Activated T-cell treated with anti-CD3 and anti-CD28 coated beads for 4 hours (primary cell): ENCODE measurements at regions not wholly inside any gene's neighbourhood (a gene's known extent, or its start where the extent isn't known, plus 50 kb on each side); places are given as distances from the start of the nearest gene placed in this dataset.

Experiments
- DNase-seq: peaks from one replicate; pipeline ENCODE4 v3.0.0-alpha.2; 2020

- no peak for DNase-seq
Measured at GRCh38 chr3:116849261-116849688, 139.7 kb downstream of the TUSC7 start.

GRCh38 chr3:116852803-116853202 is 143.2 kb downstream of the TUSC7 start:
- no peak for DNase-seq

GRCh38 chr3:116863270-116863770 is 153.7 kb downstream of the TUSC7 start:
- DNase-seq: no peak

GRCh38 chr3:116863822-116864589 is 154.4 kb downstream of the TUSC7 start:
- no peak for DNase-seq

- DNase-seq: no peak
Measured at GRCh38 chr3:116864590-116864927, 155.0 kb downstream of the TUSC7 start.

GRCh38 chr3:116870379-116870778 is 160.8 kb downstream of the TUSC7 start:
- DNase-seq: no peak

GRCh38 chr3:116871905-116872304 is 162.3 kb downstream of the TUSC7 start:
- DNase-seq: no peak

GRCh38 chr3:116872688-116873087 is 163.1 kb downstream of the TUSC7 start:
- DNase-seq: no peak

- DNase-seq: no peak
Measured at GRCh38 chr3:116873142-116873541, 163.6 kb downstream of the TUSC7 start.

DNA sequence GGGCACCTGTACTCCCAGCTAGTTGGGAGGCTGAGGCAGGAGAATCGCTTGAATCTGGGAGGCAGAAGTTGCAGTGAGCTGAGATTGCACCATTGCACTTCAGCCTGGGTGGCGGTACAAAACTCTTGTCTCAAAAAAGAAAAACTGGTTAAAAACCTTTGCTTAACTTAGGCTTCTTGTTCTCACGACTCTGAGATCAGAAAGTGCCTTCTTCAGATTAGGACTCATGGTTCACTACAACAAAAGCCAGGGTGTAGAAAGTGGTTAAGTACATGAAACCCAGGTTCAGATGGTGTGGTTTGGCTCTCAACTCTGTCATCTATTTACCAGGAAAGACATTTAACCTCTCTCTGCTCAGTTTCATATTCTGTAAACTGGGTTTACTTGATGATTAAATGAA is 168.4 kb downstream of the TUSC7 start:
- DNase-seq: no peak

- DNase-seq: no peak
Measured at GRCh38 chr3:116886202-116886893, 176.8 kb downstream of the TUSC7 start.

GRCh38 chr3:116896116-116896515 is 186.5 kb downstream of the TUSC7 start:
- no peak for DNase-seq

GRCh38 chr3:116897382-116897781 is 187.8 kb downstream of the TUSC7 start:
- DNase-seq: no peak

DNA sequence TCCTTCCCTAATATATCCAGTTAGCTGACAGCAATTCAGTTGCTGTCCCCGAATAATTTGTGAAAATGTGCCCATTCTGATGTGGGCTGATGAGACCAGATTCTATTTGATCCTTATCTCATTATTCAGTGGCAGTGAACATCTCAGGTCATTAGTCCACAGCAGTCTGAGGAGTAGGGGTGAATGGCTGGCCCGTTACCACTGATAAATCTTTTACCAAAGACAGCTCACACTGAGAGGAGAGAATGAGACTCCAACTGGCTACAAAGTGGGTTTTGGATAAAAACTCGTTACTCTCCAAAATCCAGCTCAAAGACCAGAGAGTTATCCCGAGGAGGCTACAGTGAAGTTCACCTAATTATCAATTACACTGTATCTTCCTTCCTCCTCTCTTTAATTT is 189.7 kb downstream of the TUSC7 start:
- DNase-seq: no peak

DNA sequence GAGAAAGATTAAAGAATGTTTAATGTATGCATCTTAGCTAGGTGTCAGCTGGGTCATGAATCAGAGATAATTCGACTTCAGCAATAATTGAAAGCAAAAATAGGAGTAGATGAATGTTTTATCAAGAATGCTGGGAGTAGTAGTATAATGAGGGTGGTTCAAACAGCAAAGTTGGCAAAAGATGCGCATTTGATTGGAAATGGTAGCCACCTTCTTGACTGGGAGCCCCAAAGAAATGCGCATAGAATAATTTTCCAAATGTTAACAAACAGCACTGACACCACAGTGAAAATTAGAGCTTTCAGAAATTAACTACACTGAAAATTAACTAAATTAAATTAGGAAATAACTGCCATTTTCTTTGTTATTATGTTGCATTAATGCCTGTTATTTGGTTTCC is 195.8 kb downstream of the TUSC7 start:
- DNase-seq: no peak

GRCh38 chr3:116905794-116906193 is 196.2 kb downstream of the TUSC7 start:
- DNase-seq: no peak

GRCh38 chr3:116912116-116912515 is 202.5 kb downstream of the TUSC7 start:
- DNase-seq: no peak

DNA sequence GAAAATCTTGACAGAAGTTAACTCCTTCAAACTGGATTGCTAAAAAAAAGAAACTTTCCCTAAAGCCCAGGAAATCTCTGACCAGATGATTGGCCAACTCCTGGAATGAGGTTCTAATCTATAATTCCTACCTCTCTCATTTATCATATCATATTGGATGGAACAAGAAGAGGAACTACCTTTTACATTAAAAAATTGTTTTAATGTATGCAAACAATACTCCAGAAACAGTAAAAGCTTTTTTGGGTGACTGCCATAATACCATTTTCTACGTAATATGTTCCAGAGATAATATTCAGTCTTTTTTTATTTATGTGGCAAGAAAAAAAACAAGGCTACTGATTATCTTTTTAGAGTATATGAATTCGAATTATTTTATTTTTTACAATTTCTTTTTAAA is 204.4 kb downstream of the TUSC7 start:
- no peak for DNase-seq

- DNase-seq: no peak
Measured at GRCh38 chr3:116916836-116917235, 207.3 kb downstream of the TUSC7 start.

DNA sequence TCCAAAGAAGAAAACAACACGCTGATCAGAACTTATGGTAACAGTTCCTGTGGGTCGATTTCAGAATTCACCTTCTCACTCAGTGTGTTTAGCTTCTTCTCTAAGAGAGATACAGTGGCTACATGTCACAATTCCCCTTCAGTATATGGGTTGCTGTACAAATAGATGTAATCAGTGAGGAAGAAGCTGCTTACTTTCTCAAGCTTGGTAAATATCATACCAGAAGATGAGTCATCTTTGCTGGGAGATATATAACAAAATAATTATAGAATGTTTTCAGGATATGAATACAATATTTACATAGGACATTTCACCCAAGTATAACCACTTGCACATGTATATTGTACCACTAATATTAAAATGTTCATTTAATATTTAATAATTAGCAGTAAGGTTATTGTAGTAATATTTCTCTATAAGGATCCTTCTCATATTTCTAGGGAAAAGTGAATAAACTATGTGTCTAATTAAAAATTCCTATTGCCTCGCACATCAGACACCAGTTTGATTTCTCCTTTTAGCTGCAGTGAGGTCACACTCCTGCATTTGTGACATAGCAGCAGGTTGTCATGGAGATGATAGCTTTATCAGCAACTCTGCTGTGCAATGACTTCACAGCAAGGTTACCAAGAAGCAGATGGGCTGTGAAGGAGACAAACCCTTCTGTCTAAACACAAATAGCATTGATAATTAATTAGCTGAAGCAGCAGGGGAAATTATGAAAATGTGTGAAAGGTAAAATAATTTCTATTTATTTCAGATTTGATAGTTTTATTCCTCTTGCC is 211.4 kb downstream of the TUSC7 start:
- no peak for DNase-seq

DNA sequence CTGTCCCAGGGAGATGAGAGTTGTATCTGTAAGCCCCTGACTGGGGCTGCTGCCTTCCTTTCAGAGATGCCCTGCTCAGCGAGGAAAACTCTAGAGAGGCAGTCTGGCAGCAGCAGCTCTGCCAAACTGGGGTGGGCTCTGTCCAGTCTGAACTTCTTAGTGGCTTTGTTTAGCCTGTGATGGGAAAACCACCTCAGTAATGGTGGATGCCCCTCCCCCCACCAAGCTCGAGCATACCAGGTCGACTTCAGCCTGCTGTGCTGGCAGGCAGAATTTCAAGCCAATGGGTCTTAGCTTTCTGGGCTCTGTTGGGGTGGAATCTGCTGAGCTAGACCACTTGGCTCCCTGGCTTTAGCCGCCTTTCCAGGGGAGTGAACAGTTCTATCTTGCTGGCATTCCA is 218.3 kb downstream of the TUSC7 start:
- DNase-seq: no peak

GRCh38 chr3:116929505-116930222 is 220.1 kb downstream of the TUSC7 start:
- no peak for DNase-seq

GRCh38 chr3:116930786-116931185 is 221.2 kb downstream of the TUSC7 start:
- DNase-seq: no peak
